ENCODE measurements at regions not wholly inside any gene's neighbourhood (a gene's known extent, or its start where the extent isn't known, plus 50 kb on each side); places are given as distances from the start of the nearest gene placed in this dataset.

- no TSS peak for BruUV-seq (replicated peaks)
- FAIRE-seq (no peak), ATAC-seq (no peak), DNase-seq (ENCODE audit: extremely low read depth in 1 of 4, low spot score in 3 of 4) (no peak)
- in situ Hi-C loops (cut with MboI) (no loop called here), intact Hi-C loops (cut with micrococcal nuclease) (no loop called here)
- no peak overlapping the region for H2AFZ ChIP-seq (ENCODE audit: low read depth, low read length)
- ChIA-PET POLR2A (no interaction called here), CTCF (ENCODE audit: low intra/inter-chr PET ratio) (no interaction called here)
- no peaks in the 10 kb centered on the region for H3K79me2 ChIP-seq (ENCODE audit: control insufficient read depth, insufficient read depth, low read length)
- TF ChIP-seq PHF20 (IDR thresholded peaks at IDR 0.05; ENCODE audit: partially characterized antibody) (no peak), CCAR2 (IDR thresholded peaks at IDR 0.05; ENCODE audit: low read depth, low read length) (no peak), NRF1 (conservative IDR thresholded peaks at IDR 0.05 in 1 of 2, IDR thresholded peaks at IDR 0.05 in 1 of 2) (no peak), LEF1 (IDR thresholded peaks at IDR 0.05) (no peak), FUS (optimal IDR thresholded peaks at IDR 0.05; ENCODE audit: low read depth, low read length) (no peak), NEUROD1 (IDR thresholded peaks at IDR 0.05; ENCODE audit: borderline replicate concordance, low read depth, low read length, partially characterized antibody) (no peak), CBX5 (IDR thresholded peaks at IDR 0.05; ENCODE audit: borderline replicate concordance, low read depth) (no peak), TCF7 (IDR thresholded peaks at IDR 0.05; ENCODE audit: borderline replicate concordance) (no peak), ZNF780A (CRISPR knock-in tag; IDR thresholded peaks at IDR 0.05) (no peak), ZNF12 (CRISPR knock-in tag; IDR thresholded peaks at IDR 0.05) (no peak)
- H3K9me1 ChIP-seq (ENCODE audit: control insufficient read depth, insufficient read depth, low read length): no peaks in the 10 kb centered on the region
- no peak overlapping the region for H3K4me2 ChIP-seq (ENCODE audit: insufficient read depth, low read length)
- no peak overlapping the region for H3K4me3 ChIP-seq
- H4K20me1 ChIP-seq (replicated peaks; ENCODE audit: control insufficient read depth, insufficient read depth, low read length): no peaks in the 10 kb centered on the region
- no peaks in the 10 kb centered on the region for H3K27me3 ChIP-seq (ENCODE audit: control insufficient read depth in 2 of 2, insufficient read depth in 2 of 2, low read length in 2 of 2)
- peaks cover 0 to 7% of the 10 kb centered on the region in 2 experiments; a peak in 1 of 5 replicates for H3K4me1 ChIP-seq (replicated peaks in 1 of 2; ENCODE audit: control insufficient read depth in 2 of 2, insufficient read depth in 2 of 2, low read length in 2 of 2)
- H3K9ac ChIP-seq (ENCODE audit: insufficient read depth in 1 of 2, low read depth in 2 of 2, low read length in 2 of 2): no peak overlapping the region
- H3K9me3 ChIP-seq (replicated peaks; ENCODE audit: control insufficient read depth, insufficient read depth, low read depth, low read length): peaks cover 9% of the 10 kb centered on the region; the same call in 1 of the 2 replicates
- peaks cover 10% of the 10 kb centered on the region; the same call in 1 of the 3 replicates for H3K36me3 ChIP-seq (ENCODE audit: control insufficient read depth, insufficient read depth, low read length)
- H3K27ac ChIP-seq (ENCODE audit: extremely low read depth, low read depth, low read length): no peak overlapping the region
- 85% methylated on average over 5 of the region's 11 CpGs for WGBS (ENCODE audit: insufficient coverage, low coverage, missing lambda C conversion rate)
These were observed 73.8 kb upstream of the METRNL start for GRCh38 chr17:83005639-83006038.

Data from K562 (cell line).